ENCODE measurements at regions not wholly inside any gene's neighbourhood (a gene's known extent, or its start where the extent isn't known, plus 50 kb on each side); places are given as distances from the start of the nearest gene placed in this dataset.

DNA sequence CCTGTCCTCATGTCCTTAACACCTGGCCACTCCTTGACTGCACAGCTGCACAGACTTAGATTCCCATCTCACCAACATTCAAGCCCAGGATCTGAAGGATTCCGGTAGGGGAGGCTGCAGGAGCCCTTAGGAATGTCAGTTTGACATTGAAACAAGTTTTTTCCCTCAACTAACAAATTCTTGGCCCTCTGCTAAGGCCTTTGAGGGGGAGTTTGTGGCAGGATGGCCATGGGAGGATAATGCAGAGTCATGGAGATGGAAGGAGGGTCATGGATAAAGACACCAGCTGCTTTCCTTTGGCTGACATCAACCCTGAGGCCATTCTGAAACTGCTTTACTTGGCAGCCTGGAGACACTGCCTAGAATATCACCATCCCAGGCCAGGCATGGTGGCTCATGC is 63.4 kb upstream of the PPP2R5A start:
- no peak for DNase-seq (ENCODE audit: low read depth in 4 of 4, low spot score in 2 of 4)

GRCh38 chr1:212224102-212224501 is 61.1 kb upstream of the PPP2R5A start:
- DNase-seq (ENCODE audit: low read depth in 4 of 4, low spot score in 2 of 4), result no peak

DNA sequence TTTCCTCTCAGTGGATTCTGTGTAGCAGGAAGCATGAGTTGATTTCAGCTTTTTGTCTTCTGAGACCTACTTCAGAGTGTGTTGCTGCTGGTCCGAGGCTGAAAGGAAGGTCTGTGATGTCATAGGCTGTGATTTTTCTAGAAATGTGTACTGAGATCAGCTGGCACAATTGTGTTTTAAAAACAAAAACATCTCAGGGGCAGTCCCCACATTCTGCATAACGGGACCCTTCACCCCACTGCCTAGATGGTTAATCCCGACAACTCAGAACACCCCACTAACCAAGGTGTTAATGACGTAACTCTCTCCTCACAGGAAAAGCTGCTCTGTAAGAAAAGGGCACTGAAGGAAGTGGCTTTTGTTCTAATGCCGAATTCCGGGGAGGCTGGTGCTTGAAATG is 59.8 kb upstream of the PPP2R5A start:
- DNase-seq (ENCODE audit: low read depth in 4 of 4, low spot score in 2 of 4), result no peak

DNA sequence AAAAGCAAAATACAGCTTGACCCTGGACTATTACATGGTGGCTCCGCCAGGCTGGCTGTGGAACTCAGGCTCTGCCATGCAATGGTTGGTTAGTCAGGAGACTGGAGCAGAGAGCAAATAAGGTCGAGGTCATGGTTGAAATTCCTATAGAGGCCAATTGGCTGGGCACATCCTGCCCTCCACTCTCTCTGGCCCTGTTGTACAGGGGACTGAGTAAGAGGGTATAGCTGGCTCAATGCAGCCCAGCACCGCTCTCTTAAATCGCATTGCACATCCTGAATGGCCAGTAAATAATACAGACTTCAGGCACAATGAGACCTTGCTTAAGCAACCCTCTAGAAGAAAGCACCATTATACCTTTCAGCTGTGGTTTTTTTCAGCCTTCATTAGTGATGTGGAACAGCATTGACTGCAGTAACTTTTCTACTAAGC is 59.3 kb upstream of the PPP2R5A start:
- no peak for DNase-seq (ENCODE audit: low read depth in 4 of 4, low spot score in 2 of 4)

DNA sequence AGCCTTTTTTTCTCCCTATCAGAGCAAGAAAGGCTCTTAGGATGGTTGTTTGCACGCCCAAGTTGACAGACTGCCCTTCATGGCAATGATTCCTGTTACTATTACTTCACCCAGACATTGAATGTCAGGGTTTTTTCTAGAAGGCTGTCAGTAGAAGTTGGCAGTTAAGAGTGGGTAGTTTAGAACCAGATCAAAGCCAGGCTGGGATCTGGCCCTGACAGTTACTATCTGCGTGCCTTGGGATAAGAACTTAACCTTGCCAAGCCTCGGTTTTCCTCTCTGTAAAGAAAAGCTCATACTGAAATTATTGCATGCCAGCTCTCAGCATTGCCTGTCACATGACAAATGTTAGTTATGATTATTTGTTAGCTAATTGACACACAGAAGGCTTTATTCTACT is 58.7 kb upstream of the PPP2R5A start:
- no peak for DNase-seq (ENCODE audit: low read depth in 4 of 4, low spot score in 2 of 4)

DNA sequence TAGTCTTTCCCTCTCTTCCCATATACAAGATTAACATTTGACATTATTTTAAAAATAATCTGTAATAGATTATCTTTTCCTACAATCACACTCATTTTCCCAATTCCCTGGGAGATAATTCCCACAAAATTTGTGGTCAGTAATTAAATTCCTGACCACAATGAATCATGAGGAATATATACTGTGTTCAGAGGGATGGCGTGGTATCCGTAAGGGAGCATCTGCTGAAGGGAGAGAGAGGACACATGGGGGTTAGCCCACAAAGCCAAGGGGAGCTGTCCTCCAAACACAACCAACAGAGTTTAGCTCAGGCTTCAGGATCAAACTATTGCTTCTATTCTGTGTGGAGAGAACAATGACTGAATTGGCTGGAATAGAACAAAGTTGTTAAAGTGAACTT is 57.1 kb upstream of the PPP2R5A start:
- DNase-seq (ENCODE audit: low read depth in 4 of 4, low spot score in 2 of 4), result no peak

GRCh38 chr1:212228591-212229119 is 56.6 kb upstream of the PPP2R5A start:
- no peak for DNase-seq (ENCODE audit: low read depth in 4 of 4, low spot score in 2 of 4)

DNA sequence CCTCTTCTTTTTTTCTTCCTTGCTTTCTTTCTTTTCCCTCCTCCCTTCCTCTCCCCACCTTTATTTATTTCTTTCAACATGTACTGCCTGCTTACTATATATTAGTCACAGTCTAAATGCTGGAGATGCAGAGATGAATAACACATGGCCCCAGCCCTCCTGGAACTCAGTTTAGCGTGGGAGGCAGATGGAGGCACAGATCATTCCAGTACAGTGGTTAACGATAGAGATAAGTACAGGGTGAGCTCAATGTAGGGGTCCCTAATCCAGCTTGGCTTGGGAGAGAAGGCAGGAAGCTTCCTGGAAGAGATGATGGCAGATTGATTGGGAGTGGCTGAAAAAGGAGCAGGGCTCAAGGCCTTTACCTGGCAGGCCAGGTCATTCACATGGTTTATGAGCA is 55.6 kb upstream of the PPP2R5A start:
- no peak for DNase-seq (ENCODE audit: low read depth in 4 of 4, low spot score in 2 of 4)

- DNase-seq (ENCODE audit: low read depth in 4 of 4, low spot score in 2 of 4), result no peak
Observed at GRCh38 chr1:212230329-212230728, 54.9 kb upstream of the PPP2R5A start.

DNA sequence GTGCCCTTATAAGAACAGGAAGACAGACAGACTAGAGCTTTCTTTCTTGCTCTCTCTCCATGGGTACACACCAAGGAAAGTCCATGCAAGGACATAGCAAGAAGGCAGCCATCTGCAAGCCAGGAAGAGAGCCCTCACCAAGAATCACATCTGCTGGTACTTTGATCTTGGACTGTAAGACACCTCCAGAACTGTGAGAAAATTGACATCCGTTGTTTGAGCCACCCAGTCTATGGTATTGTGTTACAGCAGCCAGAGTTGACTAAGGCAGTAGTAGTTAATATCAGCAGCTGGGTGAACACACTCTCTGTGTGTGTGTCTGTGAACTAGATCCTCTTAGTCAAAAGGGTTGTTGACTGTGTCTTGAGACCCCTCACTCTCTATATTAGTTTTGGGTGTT is 53.8 kb upstream of the PPP2R5A start:
- no peak for DNase-seq (ENCODE audit: low read depth in 4 of 4, low spot score in 2 of 4)

GRCh38 chr1:212232090-212232489 is 53.1 kb upstream of the PPP2R5A start:
- DNase-seq (ENCODE audit: low read depth in 4 of 4, low spot score in 2 of 4), result no peak

DNA sequence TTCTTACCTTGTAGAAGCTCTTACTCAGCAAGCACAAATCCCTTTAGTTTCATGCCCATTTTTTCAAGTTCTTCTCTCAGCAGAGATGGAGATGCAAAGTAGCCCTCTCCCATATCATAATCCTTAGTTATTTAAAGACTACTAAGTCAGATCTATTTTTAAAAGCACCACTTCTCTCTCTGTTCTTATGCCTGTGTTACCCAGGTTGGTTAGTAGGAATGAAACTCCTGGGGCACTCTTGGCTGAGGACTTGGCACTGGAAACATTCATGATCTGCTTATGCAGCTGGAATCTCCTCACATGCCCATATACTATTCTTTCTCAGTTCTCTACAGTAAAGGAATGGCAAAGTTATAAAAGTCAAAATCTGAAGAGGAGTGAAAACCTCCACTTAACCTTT is 51.9 kb upstream of the PPP2R5A start:
- no peak for DNase-seq (ENCODE audit: low read depth in 4 of 4, low spot score in 2 of 4)

GRCh38 chr1:212234431-212235395 is 50.5 kb upstream of the PPP2R5A start:
- DNase-seq (ENCODE audit: low read depth in 4 of 4, low spot score in 2 of 4), result no peak
